ENCODE measurements at regions not wholly inside any gene's neighbourhood (a gene's known extent, or its start where the extent isn't known, plus 50 kb on each side); places are given as distances from the start of the nearest gene placed in this dataset.

- in situ Hi-C loops (cut with HindIII; ENCODE audit: low sequenced_read_pairs), result no loop called here
Observed at GRCh38 chr14:99094901-99095300, 177.1 kb downstream of the BCL11B start.

DNA sequence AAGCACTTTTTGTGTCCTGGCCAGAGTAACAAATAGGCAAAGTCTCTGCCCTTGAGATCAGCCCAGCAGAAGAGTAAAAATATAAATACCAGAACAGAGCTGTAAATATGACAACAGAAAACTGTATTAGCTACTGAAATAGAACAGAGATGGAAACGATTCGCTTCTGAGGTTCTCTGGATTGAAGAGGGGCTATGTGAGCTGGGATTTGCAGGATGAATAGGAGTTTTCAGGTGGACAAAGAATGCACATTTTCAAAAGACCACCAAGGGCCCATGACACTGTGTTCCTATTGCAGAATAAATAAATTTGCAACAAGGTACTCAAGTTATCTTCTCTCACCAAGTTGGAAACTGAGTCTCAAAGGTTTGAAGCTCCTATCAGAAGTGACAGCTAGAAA, 176.6 kb downstream of the BCL11B start:
- in situ Hi-C loops (cut with HindIII; ENCODE audit: low sequenced_read_pairs), result no loop called here

GRCh38 chr14:99098199-99098598, 173.8 kb downstream of the BCL11B start:
- in situ Hi-C loops (cut with HindIII; ENCODE audit: low sequenced_read_pairs), result no loop called here

GRCh38 chr14:99099051-99099787, 172.8 kb downstream of the BCL11B start:
- in situ Hi-C loops (cut with HindIII; ENCODE audit: low sequenced_read_pairs), result no loop called here

DNA sequence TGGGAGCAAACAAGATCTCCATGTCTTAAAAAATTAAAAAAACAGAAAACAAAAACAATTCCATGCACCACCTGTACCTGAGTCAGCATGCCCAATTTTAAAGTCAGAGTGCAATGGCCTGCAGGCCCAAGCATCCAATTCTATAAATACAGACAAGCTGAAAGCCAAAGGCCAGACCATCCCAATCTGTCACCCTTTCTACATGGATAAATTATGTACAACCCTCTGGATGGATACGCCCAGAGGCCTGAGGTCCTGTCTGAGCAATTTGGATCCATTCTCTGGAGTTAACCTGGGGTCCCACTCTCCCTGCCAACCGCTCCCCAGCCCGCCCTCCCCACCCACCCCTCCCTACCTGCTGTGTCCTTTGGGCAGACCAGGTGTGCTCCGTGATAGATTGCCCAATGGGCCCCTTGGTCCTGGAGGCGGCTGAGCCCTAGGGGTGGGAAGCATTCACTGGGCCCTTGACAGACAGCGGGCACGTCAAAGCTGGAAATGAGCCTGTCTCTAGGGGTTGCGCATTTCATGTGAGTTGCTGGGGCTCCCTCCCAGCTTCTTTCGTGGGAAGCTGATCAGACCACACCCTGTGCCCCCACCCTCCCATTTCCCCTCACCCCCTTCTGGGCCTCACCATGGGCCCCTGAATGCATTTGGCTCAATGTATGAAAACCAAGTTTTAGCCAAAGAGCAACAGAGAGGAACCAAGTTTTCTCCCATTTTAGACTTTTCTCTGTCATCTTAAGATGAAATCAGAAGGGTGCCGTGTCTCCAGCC, 171.3 kb downstream of the BCL11B start:
- in situ Hi-C loops (cut with HindIII; ENCODE audit: low sequenced_read_pairs), result no loop called here

DNA sequence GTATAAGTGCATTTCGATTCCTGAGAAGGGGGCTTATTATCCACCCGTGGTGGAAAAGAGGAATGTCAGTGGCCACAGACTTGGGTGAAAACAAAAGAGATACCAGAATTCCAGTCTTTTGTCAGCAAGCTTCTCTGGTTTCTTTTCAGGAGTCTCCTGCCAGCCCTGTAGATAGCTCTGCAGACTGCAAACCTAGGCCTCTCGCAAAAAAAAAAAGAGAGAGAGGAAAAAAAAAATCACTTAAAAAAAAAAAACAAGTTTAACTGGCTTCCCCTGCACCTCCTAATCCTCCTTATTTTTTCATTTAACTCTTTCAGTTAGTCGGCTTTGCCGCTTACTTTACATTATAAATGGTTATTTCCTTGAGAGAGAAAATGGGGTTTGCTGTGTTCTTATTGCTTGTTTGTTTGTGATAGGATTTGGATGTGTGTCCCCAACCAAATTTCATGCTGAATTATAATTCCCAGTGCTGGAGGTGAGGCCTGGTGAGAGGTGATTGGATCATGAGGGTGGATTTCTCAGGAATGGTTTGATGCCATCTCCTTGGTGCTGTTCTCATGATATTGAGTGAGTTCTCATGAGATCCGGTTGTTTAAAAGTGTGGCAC, 170.0 kb downstream of the BCL11B start:
- in situ Hi-C loops (cut with HindIII; ENCODE audit: low sequenced_read_pairs), result no loop called here

- in situ Hi-C loops (cut with HindIII; ENCODE audit: low sequenced_read_pairs), result no loop called here
Observed at GRCh38 chr14:99116741-99117295, 155.2 kb downstream of the BCL11B start.

DNA sequence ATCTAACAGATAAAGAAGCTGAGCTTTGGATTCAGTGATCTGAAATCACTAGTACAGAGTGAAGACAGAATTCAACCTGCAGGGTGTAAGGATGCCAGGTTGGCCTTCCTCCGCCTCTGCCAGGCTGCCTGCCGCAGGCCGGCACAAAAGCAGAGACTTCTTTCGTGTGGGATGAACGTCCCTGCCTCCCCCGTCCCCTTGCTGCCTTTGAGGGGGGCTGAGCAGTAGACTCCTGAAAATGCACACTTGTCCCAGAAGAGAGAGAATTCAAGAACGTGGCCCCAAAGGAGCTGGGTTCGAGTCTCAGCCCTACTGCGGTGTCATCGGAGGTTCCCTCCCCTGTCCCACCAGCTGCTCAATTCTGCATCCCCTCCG, 154.3 kb downstream of the BCL11B start:
- in situ Hi-C loops (cut with HindIII; ENCODE audit: low sequenced_read_pairs), result no loop called here

DNA sequence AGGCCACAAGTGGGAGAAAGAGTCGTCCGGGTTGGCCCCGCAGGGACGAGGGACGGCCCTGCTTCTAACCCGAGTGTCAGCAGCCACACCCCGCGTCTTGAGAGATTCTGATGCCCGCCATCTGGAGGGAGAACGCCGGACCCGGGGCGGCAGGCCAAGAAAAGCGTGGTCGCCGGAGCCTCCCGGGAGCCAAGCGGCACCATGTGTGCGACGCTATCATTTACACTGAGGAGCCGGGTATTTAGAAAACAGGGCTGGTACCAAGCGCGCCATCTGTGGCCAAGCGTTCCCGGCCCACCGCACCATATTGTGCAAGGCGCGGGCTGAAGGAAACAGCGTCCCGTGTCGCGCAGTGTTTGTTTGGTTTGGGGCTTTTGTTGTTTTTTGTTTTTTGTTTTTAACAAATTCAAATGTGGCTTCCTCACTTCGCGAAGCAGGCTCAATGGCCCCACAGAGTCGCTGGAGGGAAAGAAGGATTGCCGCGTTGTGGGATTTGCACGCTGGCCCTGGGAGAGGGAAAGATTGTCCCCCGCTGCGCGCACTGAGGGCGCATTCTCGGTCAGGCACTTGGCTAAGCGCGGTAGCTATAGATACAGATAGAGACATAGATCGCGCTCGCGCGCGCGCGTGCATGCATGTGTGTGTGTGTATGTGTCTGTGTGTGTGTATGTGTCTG, 153.8 kb downstream of the BCL11B start:
- in situ Hi-C loops (cut with HindIII; ENCODE audit: low sequenced_read_pairs), result no loop called here

GRCh38 chr14:99118946-99119345, 153.1 kb downstream of the BCL11B start:
- in situ Hi-C loops (cut with HindIII; ENCODE audit: low sequenced_read_pairs), result no loop called here
